ENCODE measurements at regions not wholly inside any gene's neighbourhood (a gene's known extent, or its start where the extent isn't known, plus 50 kb on each side); places are given as distances from the start of the nearest gene placed in this dataset.

DNA sequence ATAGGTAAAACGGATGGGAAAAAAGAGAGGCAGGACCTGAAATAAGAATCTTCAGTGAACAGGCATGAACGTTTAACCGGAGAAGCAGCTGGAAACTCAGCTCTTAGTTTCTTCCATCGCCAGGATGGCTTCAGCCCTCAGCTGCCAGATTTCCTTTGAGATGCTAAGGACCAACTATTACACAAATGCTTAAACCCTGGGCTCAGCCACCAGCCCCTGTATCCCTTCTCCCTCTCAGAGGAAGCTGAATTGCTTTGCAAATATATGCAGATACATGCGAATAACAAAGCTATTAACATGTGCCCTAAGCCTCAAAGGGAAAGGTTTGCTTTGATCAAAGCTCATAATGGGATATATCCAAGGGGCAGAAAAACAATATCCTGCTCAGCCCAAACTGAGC, 515.1 kb downstream of the OMA1 start:
- TF ChIP-seq CTCF (IDR thresholded peaks at IDR 0.05), result no peak
- no peak for TF ChIP-seq POLR2A (IDR thresholded peaks at IDR 0.05)
